Panc1 (cell line): ENCODE measurements at regions not wholly inside any gene's neighbourhood (a gene's known extent, or its start where the extent isn't known, plus 50 kb on each side); places are given as distances from the start of the nearest gene placed in this dataset.

Experiments used
- POLR2AphosphoS5 ChIP-seq: IDR thresholded peaks from 2 replicates; pipeline ENCODE4 v1.6.1; 2012; ENCODE audit warnings: mild to moderate bottlenecking, low read depth, low read length, moderate library complexity
- SIN3A ChIP-seq: IDR thresholded peaks from 2 replicates; pipeline ENCODE4 v1.6.1; 2012; ENCODE audit warnings: low read depth, mild to moderate bottlenecking, low read length, moderate library complexity, borderline replicate concordance; ENCODE audit not compliant: insufficient read depth
- TF ChIP-seq, protein P1 (sequence below): fragments of 450-650 bp; IDR thresholded peaks from 2 replicates; pipeline ENCODE4 v1.5.1; 2017; ENCODE audit warnings: mild to moderate bottlenecking
- TF ChIP-seq, protein P2 (sequence below), 2 experiments: IDR thresholded peaks; 2 replicates each; pipeline ENCODE4 v1.6.1; 2011 to 2012; ENCODE audit warnings: low read depth in 2 of 2, control low read depth in 1 of 2, low read length in 1 of 2, mild to moderate bottlenecking in 1 of 2, moderate library complexity in 1 of 2; ENCODE audit not compliant: insufficient read depth in 1 of 2

DNA sequence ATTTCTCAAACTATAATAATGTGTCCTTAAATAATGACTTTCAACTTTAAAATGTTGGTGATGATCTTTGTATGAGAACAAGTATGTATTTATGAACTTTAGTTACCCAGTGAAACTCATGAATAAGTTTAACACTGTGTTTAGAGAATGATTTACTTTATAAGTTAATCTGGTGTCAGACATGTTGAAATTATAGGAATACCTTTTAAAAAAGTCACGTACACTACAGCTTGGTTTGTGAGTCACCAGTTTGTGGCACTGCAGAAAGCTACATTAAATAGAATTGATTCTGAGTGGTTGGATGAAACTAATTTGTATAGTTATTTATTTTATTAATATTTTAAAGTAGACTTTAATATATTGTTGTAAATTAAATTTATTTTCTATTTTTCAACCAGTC lies 1366.2 kb upstream of the PCDH20 start:
- TF ChIP-seq, protein P1, sequence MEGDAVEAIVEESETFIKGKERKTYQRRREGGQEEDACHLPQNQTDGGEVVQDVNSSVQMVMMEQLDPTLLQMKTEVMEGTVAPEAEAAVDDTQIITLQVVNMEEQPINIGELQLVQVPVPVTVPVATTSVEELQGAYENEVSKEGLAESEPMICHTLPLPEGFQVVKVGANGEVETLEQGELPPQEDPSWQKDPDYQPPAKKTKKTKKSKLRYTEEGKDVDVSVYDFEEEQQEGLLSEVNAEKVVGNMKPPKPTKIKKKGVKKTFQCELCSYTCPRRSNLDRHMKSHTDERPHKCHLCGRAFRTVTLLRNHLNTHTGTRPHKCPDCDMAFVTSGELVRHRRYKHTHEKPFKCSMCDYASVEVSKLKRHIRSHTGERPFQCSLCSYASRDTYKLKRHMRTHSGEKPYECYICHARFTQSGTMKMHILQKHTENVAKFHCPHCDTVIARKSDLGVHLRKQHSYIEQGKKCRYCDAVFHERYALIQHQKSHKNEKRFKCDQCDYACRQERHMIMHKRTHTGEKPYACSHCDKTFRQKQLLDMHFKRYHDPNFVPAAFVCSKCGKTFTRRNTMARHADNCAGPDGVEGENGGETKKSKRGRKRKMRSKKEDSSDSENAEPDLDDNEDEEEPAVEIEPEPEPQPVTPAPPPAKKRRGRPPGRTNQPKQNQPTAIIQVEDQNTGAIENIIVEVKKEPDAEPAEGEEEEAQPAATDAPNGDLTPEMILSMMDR, result no peak
- TF ChIP-seq POLR2AphosphoS5 (no peak), SIN3A (no peak)
- TF ChIP-seq, protein P2, sequence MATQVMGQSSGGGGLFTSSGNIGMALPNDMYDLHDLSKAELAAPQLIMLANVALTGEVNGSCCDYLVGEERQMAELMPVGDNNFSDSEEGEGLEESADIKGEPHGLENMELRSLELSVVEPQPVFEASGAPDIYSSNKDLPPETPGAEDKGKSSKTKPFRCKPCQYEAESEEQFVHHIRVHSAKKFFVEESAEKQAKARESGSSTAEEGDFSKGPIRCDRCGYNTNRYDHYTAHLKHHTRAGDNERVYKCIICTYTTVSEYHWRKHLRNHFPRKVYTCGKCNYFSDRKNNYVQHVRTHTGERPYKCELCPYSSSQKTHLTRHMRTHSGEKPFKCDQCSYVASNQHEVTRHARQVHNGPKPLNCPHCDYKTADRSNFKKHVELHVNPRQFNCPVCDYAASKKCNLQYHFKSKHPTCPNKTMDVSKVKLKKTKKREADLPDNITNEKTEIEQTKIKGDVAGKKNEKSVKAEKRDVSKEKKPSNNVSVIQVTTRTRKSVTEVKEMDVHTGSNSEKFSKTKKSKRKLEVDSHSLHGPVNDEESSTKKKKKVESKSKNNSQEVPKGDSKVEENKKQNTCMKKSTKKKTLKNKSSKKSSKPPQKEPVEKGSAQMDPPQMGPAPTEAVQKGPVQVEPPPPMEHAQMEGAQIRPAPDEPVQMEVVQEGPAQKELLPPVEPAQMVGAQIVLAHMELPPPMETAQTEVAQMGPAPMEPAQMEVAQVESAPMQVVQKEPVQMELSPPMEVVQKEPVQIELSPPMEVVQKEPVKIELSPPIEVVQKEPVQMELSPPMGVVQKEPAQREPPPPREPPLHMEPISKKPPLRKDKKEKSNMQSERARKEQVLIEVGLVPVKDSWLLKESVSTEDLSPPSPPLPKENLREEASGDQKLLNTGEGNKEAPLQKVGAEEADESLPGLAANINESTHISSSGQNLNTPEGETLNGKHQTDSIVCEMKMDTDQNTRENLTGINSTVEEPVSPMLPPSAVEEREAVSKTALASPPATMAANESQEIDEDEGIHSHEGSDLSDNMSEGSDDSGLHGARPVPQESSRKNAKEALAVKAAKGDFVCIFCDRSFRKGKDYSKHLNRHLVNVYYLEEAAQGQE (IDR thresholded peaks at IDR 0.05; ENCODE audit: insufficient read depth in 1 of 2, low read depth in 2 of 2, low read length in 1 of 2), result no peak
